K562 (cell line): ENCODE measurements at regions not wholly inside any gene's neighbourhood (a gene's known extent, or its start where the extent isn't known, plus 50 kb on each side); places are given as distances from the start of the nearest gene placed in this dataset.

Source experiments
- ATAC-seq: fragments of 200-7000 bp; cut with Tn5 transposase; 3 replicates; pipeline ENCODE4 v1.9.1; 2020; ENCODE audit warnings: moderate library complexity
- BruUV-seq: library from RNA; stranded (reverse); fragments of 400-500 nt; replicated peaks from 2 replicates; lab custom pipeline; 2021; lab: Mats Ljungman, UMichigan
- CTCF ChIA-PET: fragments of 300-600 bp; formaldehyde crosslinking; extraction: SDS; loops from one replicate; lab custom pipeline; 2021; ENCODE audit warnings: low intra/inter-chr PET ratio; lab: Yijun Ruan, JAX
- POLR2A ChIA-PET: fragments of 300-600, 350-650 bp; sonication (Branson Sonifier 250); formaldehyde crosslinking; extraction: SDS; loops from one replicate; lab custom pipeline; 2021; ENCODE audit warnings: antibody characterized with exemption, inconsistent platforms; lab: Yijun Ruan, JAX
- DNase-seq, 4 experiments: peaks; one replicate each; pipeline versions ENCODE4 v3.0.0 to v3.0.0-alpha.2; 2011 to 2018; ENCODE audit warnings: low spot score in 3 of 4, mixed read lengths in 3 of 4; ENCODE audit errors: extremely low read depth in 1 of 4
- FAIRE-seq: peaks from 2 replicates; lab custom pipeline; 2011; peaks lifted over from hg19 to GRCh38; lab: Jason Lieb, UNC
- H2AFZ ChIP-seq: 2 replicates; pipeline ENCODE4 v1.6.0; 2011; ENCODE audit warnings: low read depth, low read length, control low read depth, inconsistent platforms
- H3K27ac ChIP-seq: fragments of 200-600 bp; 3 replicates; pipeline ENCODE4 v1.8.0; 2011; ENCODE audit warnings: low read depth, mild to moderate bottlenecking, control low read depth, inconsistent platforms, low read length, moderate library complexity, mixed read lengths; ENCODE audit errors: extremely low read depth
- H3K27me3 ChIP-seq, 2 experiments: fragments of 300-600 bp in 1 of 2; 2 replicates in 1 of 2; 3 replicates in 1 of 2; pipeline versions ENCODE4 v1.6.0 to v1.8.0; 2011; ENCODE audit warnings: inconsistent platforms in 2 of 2, low read length in 2 of 2, mild to moderate bottlenecking in 1 of 2, mixed read lengths in 1 of 2, moderate library complexity in 1 of 2; ENCODE audit not compliant: control insufficient read depth in 2 of 2, insufficient read depth in 2 of 2
- H3K36me3 ChIP-seq: fragments of 300-600 bp; 3 replicates; pipeline ENCODE4 v1.8.0; 2011; ENCODE audit warnings: mild to moderate bottlenecking, low read length, inconsistent platforms; ENCODE audit not compliant: control insufficient read depth, insufficient read depth
- H3K4me1 ChIP-seq, 2 experiments: fragments of 200-600 bp in 1 of 2; replicated peaks in 1 of 2; 2 replicates in 1 of 2; 3 replicates in 1 of 2; pipeline versions ENCODE4 v1.5.1 to v1.8.0; 2011; ENCODE audit warnings: inconsistent platforms in 2 of 2, low read length in 2 of 2, mild to moderate bottlenecking in 1 of 2, mixed read lengths in 1 of 2, moderate library complexity in 1 of 2; ENCODE audit not compliant: control insufficient read depth in 2 of 2, insufficient read depth in 2 of 2
- H3K4me2 ChIP-seq: 2 replicates; pipeline ENCODE4 v1.6.1; 2011; ENCODE audit warnings: low read length, control low read depth, inconsistent platforms, mixed read lengths; ENCODE audit not compliant: insufficient read depth
- H3K4me3 ChIP-seq: fragments of 200-600 bp; sonication (generic), shearing (Covaris generic); 2 replicates; pipeline ENCODE4 v1.5.1; 2016; ENCODE audit warnings: control low read depth, inconsistent platforms
- H3K79me2 ChIP-seq: fragments of 200-600 bp; 3 replicates; pipeline ENCODE4 v1.8.0; 2011; ENCODE audit warnings: low read length, inconsistent platforms; ENCODE audit not compliant: control insufficient read depth, insufficient read depth
- H3K9ac ChIP-seq, 2 experiments: 2 replicates each; pipeline versions ENCODE4 v1.6.0 to v1.6.1; 2011; ENCODE audit warnings: low read depth in 2 of 2, low read length in 2 of 2, control low read depth in 1 of 2, inconsistent platforms in 1 of 2, mild to moderate bottlenecking in 1 of 2, mixed read lengths in 1 of 2; ENCODE audit not compliant: insufficient read depth in 1 of 2
- H3K9me1 ChIP-seq: one replicate; pipeline ENCODE4 v1.6.0; 2011; ENCODE audit warnings: inconsistent platforms, mild to moderate bottlenecking, low read length, moderate library complexity; ENCODE audit not compliant: control insufficient read depth, insufficient read depth
- H3K9me3 ChIP-seq: replicated peaks from 2 replicates; pipeline ENCODE4 v1.5.1; 2011; ENCODE audit warnings: low read depth, low read length, inconsistent platforms; ENCODE audit not compliant: control insufficient read depth, insufficient read depth
- H4K20me1 ChIP-seq: replicated peaks from 2 replicates; pipeline ENCODE4 v1.6.1; 2011; ENCODE audit warnings: low read length, inconsistent platforms, mixed read lengths; ENCODE audit not compliant: control insufficient read depth, insufficient read depth
- CAMTA2 ChIP-seq: fragments of 250-450 bp; sonication (Bioruptor Pico); conservative IDR thresholded peaks from 2 replicates; pipeline ENCODE4 v1.5.1; 2022
- ELF2 ChIP-seq: fragments of 250-450 bp; sonication (Bioruptor Pico); IDR thresholded peaks from 2 replicates; pipeline ENCODE4 v1.5.0; 2021; ENCODE audit warnings: mild to moderate bottlenecking
- ETV5 ChIP-seq: sonication (generic); formaldehyde crosslinking; IDR thresholded peaks from 2 replicates; pipeline ENCODE4 v1.4.0; 2020; ENCODE audit warnings: low read depth, mild to moderate bottlenecking, missing genetic modification reagents
- FUS ChIP-seq: fragments of 200-400 bp; formaldehyde crosslinking; optimal IDR thresholded peaks from 2 replicates; pipeline ENCODE3; 2017; ENCODE audit warnings: low read depth, low read length
- TAF15 ChIP-seq: fragments of 200-400 bp; formaldehyde crosslinking; IDR thresholded peaks from 2 replicates; pipeline ENCODE4 v1.6.1; 2017; ENCODE audit warnings: mild to moderate bottlenecking, low read depth, low read length, moderate library complexity
- TRIM28 ChIP-seq: fragments of 450-650 bp; IDR thresholded peaks from 2 replicates; pipeline ENCODE4 v1.6.1; 2017
- ZBTB7A ChIP-seq: IDR thresholded peaks from 2 replicates; pipeline ENCODE4 v1.6.1; 2011; ENCODE audit warnings: low read depth, mild to moderate bottlenecking, low read length, moderate library complexity, borderline replicate concordance; ENCODE audit not compliant: control insufficient read depth
- ZNF77 ChIP-seq: fragments of 250-450 bp; sonication (Bioruptor Pico); IDR thresholded peaks from 2 replicates; pipeline ENCODE4 v1.5.0; 2020
- WGBS: fragments of 100-300 bp; shearing (Covaris generic); methylation state at CpG from one replicate; pipeline ENCODE4 v1.1.6; 2016; ENCODE audit warnings: low coverage, mixed read lengths; ENCODE audit not compliant: insufficient coverage; ENCODE audit errors: missing lambda C conversion rate; 5-methylcytosine and 5-hydroxymethylcytosine counted together
- in situ Hi-C: fragments of 300-500 bp; cut with MboI; formaldehyde crosslinking; loops from 4 replicates; pipeline ENCODE4 v1.15.0; 2018; ENCODE audit warnings: inconsistent platforms, mixed read lengths
- intact Hi-C: fragments of 100-400 bp; cut with micrococcal nuclease; formaldehyde crosslinking; loops from 2 replicates; pipeline ENCODE4 v1.14.2; 2022

DNA sequence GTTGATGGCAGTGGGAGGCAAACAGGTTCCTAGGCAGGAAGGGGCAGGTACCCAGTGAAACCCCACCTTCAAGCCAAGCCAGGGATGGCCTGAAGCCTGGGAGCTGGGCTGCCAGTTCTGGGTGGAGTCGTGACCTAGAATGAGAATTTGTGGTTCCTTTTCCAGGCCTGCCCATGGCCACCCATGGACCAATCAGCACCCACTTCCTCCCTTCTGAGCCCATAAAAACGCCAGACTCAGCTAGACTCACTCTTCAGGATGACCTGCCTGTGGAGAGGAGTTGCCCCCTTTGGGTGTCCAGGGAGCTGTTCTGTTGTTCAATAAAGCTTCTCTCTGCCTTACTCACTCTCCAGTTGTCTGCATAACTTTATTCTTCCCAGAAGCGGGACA is 144.0 kb upstream of the MRPS30 start:
- H3K9me3 ChIP-seq, result peaks cover 2% of the 10 kb centered on the region; the same call in 1 of the 2 replicates
- H3K27ac ChIP-seq, result no peak overlapping the region
- H3K79me2 ChIP-seq, result no peaks in the 10 kb centered on the region
- ATAC-seq, result no peak
- in situ Hi-C loops, result no loop called here
- WGBS, result 0% methylated on average over 3 of the region's 3 CpGs
- H3K9ac ChIP-seq, result no peak overlapping the region
- H3K9me1 ChIP-seq, result no peaks in the 10 kb centered on the region
- ChIA-PET POLR2A (interaction anchor here (0.6 kb wide), 1 partner anchor 671 kb away, joined by 3 read pairs; no protein-coding TSS in a partner anchor), CTCF (no interaction called here)
- no peaks in the 10 kb centered on the region for H3K36me3 ChIP-seq
- no peak overlapping the region for H2AFZ ChIP-seq
- TF ChIP-seq TAF15 (no peak), FUS (no peak)
- no peak for DNase-seq
- H3K4me2 ChIP-seq, result no peak overlapping the region
- H3K27me3 ChIP-seq, result no peaks in the 10 kb centered on the region
- no peaks in the 10 kb centered on the region for H4K20me1 ChIP-seq
- H3K4me1 ChIP-seq, result no peaks in the 10 kb centered on the region
- intact Hi-C loops, result no loop called here
- BruUV-seq, result no TSS peak
- no peak for FAIRE-seq
- H3K4me3 ChIP-seq, result no peak overlapping the region

DNA sequence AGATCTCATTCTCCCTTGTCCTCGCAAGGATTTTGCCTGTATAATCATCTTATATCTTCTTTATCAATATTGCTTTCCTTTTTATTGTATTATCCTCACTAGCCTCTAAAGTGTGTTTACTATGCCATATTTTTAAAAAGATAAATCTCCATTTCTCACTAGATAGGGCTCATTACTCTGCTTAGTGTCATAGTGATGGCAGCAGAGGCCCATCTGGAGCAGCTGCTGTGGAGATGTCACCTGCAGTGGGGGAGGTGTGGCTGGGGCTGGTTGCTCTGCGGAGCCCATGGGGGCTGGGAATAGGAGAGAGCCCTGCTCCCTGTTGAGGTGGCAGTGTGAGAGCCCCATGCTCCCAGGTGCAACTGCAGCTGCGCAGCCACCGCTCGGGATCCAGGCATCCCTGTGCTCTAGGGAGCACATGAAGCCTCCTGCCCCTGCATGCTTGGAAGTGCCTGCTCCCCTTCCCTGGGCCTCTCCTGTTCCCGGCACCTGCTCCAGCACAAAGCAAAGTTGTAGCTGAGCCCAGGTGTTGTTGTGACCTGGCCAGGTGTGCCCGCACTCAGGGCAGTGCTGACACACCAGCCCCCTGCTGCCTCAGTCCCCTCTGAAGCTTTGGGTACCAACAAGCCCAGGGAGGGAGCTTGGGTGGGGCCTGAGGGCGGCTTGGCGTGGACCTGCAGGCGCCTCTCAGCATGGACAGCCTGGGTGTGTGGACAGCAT is 144.6 kb upstream of the MRPS30 start:
- H3K79me2 ChIP-seq, result no peaks in the 10 kb centered on the region
- no peaks in the 10 kb centered on the region for H3K27me3 ChIP-seq
- no peaks in the 10 kb centered on the region for H3K4me1 ChIP-seq
- intact Hi-C loops, result no loop called here
- ChIA-PET CTCF (no interaction called here), POLR2A (interaction anchor here (0.6 kb wide), 1 partner anchor 670 kb away, joined by 3 read pairs; no protein-coding TSS in a partner anchor)
- no peak overlapping the region for H3K27ac ChIP-seq
- H3K4me3 ChIP-seq, result no peak overlapping the region
- no peak for ATAC-seq
- no peak for DNase-seq
- H3K36me3 ChIP-seq, result no peaks in the 10 kb centered on the region
- H3K9me3 ChIP-seq, result peaks cover 2% of the 10 kb centered on the region; the same call in 1 of the 2 replicates
- no peak overlapping the region for H3K4me2 ChIP-seq
- FAIRE-seq, result no peak
- no peak overlapping the region for H2AFZ ChIP-seq
- no peaks in the 10 kb centered on the region for H3K9me1 ChIP-seq
- no peak for TF ChIP-seq ZNF77 (CRISPR knock-in tag)
- TF ChIP-seq CAMTA2, result no peak
- no peak for TF ChIP-seq ELF2 (CRISPR knock-in tag)
- TF ChIP-seq ETV5 (CRISPR knock-in tag), result no peak
- TF ChIP-seq TRIM28, result no peak
- TF ChIP-seq ZBTB7A, result no peak
- TF ChIP-seq, all 486 proteins: peak for 0
- no peak overlapping the region for H3K9ac ChIP-seq
- BruUV-seq, result no TSS peak
- in situ Hi-C loops, result no loop called here
- WGBS, result under 1% methylated on average over 10 of the region's 10 CpGs
- no peaks in the 10 kb centered on the region for H4K20me1 ChIP-seq
